Upper lobe of left lung (tissue), 4 donors: ENCODE measurements at regions not wholly inside any gene's neighbourhood (a gene's known extent, or its start where the extent isn't known, plus 50 kb on each side); places are given as distances from the start of the nearest gene placed in this dataset.

ENCODE experiments used
- POLR2A ChIP-seq, 4 donors: fragments of 450-650 bp; IDR thresholded peaks; one replicate each; pipeline ENCODE4 v1.5.1; 2016 to 2017; ENCODE audit warnings: antibody characterized with exemption in 4 of 4, mild to moderate bottlenecking in 2 of 4
- POLR2AphosphoS5 ChIP-seq, 2 donors: sonication (generic); formaldehyde crosslinking; IDR thresholded peaks; one replicate each; pipeline ENCODE4 v1.5.1; 2017; ENCODE audit warnings: antibody characterized with exemption in 2 of 2
- TF ChIP-seq, protein P1 (sequence below), 6 experiments: fragments of 450-650 bp in 4 of 6; fragments of 200-600 bp in 2 of 6; sonication (generic) in 2 of 6; IDR thresholded peaks; one replicate each; pipeline ENCODE4 v1.5.1; 2016 to 2019; ENCODE audit warnings: antibody characterized with exemption in 6 of 6

DNA sequence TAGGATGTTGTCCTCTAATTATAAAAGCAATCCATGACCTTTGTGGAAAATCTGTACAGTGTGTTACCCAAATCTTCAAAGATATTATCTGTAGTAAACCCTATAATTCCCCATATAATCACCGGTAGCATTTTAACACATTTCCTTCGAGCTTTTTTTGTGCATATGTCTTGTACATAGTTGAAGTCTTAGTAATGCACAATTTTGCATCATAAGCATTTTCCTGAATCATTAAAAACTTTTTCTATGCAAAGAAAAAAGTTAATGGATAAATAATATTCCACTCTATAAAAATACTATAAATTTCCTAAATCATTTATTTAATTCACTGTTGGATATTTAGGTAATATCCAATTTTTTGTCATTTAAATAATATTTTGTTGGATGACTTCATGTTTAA lies 201.7 kb downstream of the RRAGC start:
- TF ChIP-seq, protein P1, sequence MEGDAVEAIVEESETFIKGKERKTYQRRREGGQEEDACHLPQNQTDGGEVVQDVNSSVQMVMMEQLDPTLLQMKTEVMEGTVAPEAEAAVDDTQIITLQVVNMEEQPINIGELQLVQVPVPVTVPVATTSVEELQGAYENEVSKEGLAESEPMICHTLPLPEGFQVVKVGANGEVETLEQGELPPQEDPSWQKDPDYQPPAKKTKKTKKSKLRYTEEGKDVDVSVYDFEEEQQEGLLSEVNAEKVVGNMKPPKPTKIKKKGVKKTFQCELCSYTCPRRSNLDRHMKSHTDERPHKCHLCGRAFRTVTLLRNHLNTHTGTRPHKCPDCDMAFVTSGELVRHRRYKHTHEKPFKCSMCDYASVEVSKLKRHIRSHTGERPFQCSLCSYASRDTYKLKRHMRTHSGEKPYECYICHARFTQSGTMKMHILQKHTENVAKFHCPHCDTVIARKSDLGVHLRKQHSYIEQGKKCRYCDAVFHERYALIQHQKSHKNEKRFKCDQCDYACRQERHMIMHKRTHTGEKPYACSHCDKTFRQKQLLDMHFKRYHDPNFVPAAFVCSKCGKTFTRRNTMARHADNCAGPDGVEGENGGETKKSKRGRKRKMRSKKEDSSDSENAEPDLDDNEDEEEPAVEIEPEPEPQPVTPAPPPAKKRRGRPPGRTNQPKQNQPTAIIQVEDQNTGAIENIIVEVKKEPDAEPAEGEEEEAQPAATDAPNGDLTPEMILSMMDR (IDR thresholded peaks at IDR 0.05) = no peak
- TF ChIP-seq POLR2AphosphoS5 (IDR thresholded peaks at IDR 0.05) (no peak), POLR2A (IDR thresholded peaks at IDR 0.05) (no peak)
